HuH-7 (cell line): ENCODE measurements at regions not wholly inside any gene's neighbourhood (a gene's known extent, or its start where the extent isn't known, plus 50 kb on each side); places are given as distances from the start of the nearest gene placed in this dataset.
"Not testable (repeated sequence)": the region's sequence is repeated elsewhere in the genome, so short reads cannot be mapped to it uniquely, and the experiment has no call there.

Experiments
- DNase-seq: peaks from one replicate; pipeline ENCODE4 v3.0.0; 2011; ENCODE audit warnings: low spot score

DNA sequence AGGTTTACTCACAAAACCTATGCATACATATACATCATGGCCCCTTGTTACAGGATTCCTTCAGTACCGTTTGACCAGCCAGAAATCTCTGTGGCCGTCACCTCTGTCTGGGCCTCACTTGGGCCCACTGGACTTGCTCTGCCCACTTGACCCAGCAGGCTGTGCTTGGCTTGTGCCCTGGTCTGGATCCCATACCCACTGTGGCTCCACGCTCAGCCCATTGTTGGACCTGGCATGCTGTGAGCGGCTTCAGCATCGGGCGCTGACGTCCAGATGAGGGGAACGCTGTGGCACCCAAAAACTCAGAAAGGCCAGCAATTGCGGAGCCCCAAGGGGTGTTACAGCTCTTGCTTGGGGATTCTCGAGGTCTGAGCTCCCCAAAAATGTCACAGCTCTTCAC is 733.6 kb downstream of the PLOD2 start:
- DNase-seq = no peak

DNA sequence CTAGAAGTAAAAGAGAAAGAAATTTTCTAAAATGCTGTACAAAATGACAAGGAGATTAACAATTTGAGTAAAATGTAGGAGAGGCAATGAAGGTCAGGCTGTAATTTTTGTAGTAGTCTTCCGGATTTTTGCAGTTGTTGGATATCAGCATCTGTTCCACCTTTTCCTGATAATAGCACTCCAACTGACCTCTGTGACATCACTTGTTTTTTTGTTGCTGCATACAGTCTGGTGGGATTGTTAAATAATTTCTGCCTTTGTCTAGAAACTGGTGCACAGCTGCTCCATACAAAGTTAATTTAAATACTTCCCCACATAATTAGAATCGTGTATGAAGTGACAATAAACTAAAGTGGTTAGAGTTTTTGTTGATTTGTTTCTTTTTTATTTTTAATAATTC is 731.4 kb downstream of the PLOD2 start:
- DNase-seq = no peak

DNA sequence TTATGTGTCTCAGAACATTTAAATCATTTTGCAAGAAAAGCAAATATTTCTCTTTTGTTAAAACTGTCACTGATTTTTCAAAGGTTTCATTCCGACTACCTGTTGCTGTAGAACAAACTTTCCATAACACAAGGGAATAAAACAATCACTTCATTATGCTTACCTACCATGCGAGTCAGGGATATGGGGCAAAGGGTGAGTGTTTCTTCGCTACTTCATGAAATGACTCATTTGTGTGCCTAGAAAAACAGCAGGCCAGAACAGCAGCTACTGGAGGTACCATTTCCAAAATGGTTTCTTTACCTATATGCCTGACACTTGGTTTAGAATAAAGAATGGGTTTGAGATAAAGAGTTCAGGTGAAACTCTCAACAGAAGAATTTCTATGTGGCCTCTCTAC is 712.5 kb downstream of the PLOD2 start:
- DNase-seq = no peak

DNA sequence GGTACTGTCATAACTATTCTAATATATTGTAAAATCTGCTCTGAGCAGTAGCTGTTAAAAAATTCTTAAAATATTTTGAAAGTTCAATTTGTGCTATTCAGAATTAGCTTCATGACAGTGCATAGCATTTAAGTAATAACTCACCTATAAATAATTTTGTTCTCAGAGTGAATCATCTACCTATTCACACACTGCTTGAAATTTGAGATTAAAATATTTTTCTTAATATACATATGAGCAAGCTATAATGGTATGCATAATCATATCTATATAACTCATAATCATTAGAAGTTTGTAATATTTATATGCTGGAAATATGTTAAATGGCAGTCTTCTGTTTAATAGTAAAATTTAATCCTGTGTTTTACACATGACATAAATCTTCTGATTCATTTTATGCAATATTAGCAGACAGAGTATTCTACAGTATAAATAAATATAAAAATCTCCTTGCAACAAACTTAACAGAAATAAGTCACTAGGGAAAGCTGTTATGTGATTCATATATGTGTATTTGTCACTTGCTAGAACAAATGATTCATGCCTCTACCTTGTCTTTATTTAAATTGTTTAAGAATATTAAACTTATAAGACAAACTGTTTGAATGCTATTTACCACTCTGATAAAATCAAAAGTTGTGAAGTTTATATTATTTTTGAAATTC is 710.8 kb downstream of the PLOD2 start:
- no peak for DNase-seq

DNA sequence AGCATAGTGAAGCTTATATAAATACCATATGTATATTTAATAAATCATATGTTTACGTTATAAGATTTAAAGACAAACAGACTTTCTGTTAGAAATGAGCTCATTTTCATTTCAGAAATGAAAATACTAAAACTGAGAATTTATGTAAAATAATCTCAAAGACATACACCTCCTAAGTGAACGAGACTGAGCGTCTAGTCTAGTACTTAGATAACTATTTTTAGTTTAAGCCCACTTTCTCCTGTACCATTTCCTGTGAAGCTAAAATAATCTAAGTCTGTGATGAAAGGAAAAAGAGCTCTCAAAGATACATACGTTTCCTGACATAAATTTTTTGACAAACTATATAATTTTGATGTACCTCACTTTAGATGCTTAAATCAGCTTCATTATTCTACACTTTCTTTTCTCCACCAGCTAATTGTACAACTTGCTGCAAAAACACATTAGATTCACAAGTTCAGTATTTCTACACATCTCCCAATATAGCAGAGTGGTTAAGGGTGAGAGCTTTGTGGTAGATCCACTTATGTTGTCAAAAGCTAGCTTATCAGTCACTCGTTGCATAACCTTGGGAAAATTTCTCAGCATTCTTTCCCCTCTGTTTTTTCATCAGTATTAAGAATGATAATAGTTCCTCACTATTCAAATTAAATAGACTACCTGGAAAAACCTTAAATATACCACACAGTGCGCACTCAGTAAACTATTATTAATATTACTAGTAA is 703.0 kb downstream of the PLOD2 start:
- no peak for DNase-seq

DNA sequence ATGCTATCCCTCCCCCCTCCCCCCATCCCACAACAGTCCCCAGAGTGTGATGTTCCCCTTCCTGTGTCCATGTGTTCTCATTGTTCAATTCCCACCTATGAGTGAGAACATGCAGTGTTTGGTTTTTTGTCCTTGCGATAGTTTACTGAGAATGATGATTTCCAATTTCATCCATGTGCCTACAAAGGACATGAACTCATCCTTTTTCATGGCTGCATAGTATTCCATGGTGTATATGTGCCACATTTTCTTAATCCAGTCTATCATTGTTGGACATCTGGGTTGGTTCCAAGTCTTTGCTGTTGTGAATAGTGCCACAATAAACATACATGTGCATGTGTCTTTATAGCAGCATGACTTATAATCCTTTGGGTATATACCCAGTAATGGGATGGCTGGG is 701.3 kb downstream of the PLOD2 start:
- not testable (repeated sequence) for DNase-seq

DNA sequence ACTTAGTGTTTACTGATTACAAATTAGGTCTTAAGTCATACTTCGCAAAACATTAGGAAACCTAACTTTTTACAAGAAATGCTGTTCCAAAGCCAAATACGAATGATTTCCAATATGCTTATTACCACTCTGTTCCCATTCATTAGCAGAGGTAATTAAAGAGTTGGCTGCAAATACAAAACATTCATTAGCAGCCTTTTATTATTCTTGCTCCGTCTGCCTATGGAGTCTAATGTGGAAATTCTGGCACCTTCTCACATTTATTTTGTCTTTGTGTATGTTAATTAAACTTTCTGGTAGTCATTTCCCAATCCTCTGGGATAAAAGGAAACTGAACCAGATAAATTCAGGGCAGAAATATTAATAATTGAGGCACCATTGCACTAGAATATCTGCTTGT is 689.0 kb downstream of the PLOD2 start:
- no peak for DNase-seq

DNA sequence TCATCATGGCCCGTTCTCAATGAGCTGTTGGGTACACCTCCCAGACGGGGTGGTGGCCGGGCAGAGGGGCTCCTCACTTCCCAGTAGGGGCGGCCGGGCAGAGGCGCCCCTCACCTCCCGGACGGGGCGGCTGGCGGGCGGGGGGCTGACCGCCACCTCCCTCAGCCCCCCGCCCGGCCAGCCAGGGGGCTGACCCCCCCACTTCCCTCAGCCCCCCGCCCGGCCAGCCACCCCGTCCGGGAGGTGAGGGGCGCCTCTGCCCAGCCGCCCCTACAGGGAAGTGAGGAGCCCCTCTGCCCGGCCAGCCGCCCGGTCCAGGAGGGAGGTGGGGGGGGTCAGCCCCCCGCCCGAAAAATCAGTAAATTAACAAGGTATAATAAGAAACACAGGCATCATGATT is 678.2 kb downstream of the PLOD2 start:
- not testable (repeated sequence) for DNase-seq

DNA sequence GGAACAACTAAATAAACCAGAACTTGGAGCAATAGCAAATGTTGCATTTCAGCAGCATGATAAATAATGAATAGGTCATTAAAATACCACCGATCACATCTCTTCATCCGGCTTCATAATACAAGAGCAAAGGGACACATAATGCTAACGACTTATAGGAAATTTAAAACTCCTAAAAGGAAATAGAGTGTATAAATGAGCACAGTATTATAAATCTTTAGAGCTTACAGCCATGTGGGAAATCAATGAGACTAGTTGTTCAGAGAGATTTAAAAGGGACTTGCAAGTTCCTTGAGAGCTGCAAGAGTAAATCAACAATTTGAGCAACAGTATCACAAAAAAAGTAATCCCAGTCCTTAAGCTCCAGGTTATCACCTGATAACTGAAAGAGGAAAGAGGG is 677.0 kb downstream of the PLOD2 start:
- DNase-seq = no peak

DNA sequence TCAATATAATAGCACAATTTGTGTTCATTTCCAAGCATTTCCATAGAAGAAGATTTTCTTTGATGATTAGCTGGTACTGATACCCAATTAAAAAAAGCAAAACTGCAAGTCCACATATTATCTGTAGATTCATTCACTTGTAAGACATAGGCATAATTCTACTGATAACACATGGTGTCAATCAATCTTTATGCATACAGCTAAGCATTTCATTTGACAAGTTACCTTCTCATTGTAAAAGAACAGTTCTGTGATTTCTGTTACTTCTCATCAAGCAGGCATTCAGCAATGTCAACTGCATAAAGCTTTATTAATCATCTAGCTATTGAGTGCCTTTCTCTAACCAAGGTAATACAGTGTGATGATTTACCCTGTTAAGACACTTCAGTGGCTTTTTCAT is 672.0 kb downstream of the PLOD2 start:
- no peak for DNase-seq

DNA sequence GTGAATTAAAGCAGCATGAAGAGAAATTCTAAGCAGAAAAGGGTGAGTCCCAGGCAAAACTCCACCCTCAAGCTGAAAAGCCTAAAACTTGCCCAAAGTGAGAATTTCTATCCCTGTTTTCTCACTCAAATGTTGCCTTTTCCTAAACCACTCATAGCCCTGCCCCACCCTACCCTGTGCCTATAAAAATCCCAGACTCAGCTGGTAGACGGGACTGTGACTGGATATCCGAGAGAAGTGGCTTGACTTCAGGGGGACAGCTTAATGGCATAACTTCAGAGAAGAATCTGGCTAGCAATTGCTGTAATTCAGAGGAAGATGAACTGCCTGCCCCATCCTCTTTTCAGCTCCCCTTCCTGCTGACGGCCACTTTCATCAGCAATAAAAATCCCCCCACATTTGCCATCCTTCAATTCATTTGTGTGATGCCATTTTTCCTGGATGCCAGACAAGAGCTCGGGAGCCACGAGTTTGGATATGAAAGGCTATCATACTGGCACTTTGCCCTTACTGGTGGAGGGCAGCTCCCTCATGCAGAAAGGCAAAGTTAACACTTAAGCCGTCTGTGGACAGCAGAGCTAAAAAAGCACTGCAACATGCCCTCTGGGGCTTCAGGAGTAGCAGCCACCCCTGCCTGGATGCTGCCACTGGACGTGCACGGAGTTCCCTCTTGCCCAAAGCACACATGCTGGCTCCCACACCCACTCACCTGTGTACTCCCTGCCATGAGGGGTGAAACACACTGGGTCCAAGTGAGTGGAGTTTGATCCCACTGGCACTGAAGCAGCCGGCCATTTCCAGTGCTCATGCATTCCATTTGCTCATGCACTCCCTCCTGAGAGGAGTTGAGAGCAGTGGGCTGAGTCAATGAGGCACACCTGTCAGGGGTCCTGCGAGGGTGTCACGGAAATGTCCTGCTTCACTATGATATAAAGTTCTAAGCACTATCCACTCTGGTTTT is 670.6 kb downstream of the PLOD2 start:
- no peak for DNase-seq

DNA sequence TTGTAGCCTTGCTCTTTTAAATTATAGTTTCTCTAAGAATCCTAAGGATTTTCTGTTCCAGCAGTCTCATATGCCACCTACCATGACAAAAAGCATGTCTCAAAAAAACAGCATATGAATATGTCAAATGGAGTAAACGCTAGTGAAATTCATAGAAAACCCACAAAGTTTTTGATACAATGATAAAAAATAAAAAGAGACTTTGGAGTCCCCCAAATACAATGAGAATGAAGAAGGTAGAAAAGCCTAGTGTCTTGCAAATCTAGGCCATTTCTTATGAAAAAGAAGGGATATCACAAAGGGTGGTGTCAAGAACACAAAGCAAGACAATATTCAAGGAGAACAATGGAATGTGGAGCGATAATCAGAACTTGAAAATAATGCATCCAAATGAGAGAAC is 668.5 kb downstream of the PLOD2 start:
- no peak for DNase-seq

DNA sequence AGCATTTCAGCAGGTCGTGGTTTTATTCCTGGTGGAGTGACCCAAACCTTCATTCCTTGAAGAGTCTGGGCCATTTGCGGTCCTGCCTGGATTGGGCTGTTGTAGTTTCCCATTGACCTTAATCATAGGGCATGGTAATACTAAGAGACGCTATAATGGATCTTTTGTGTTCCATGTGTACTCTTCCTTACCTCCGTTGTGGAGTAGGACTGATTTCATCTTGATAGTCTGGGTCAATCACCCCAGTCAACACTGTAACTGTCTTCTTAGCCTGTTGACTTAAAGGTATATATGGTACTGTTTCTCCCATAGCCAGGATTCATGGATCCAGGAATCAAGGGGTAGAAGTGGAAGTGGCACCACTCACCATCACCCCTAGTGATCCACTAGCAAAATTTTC is 643.6 kb downstream of the PLOD2 start:
- DNase-seq = not testable (repeated sequence)

DNA sequence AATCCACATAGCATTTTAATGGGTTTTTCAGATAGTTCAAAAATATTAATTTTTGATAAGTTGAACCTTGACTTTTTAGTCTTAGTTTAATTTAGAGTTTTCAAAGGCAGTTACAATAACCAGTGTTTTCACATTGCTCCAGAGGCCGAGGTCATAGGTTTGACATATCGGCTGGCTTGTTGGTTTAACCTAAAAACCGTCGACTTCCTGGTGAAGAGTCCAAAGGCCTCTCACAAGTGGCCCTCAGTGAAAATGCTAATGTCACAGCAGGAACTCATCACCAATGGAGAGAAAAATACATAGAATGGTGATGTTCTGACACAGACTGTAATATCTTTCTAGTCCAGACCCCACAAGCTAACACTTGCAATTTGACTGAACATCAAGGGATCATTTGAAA is 642.3 kb downstream of the PLOD2 start:
- DNase-seq = peak; percentile 24

DNA sequence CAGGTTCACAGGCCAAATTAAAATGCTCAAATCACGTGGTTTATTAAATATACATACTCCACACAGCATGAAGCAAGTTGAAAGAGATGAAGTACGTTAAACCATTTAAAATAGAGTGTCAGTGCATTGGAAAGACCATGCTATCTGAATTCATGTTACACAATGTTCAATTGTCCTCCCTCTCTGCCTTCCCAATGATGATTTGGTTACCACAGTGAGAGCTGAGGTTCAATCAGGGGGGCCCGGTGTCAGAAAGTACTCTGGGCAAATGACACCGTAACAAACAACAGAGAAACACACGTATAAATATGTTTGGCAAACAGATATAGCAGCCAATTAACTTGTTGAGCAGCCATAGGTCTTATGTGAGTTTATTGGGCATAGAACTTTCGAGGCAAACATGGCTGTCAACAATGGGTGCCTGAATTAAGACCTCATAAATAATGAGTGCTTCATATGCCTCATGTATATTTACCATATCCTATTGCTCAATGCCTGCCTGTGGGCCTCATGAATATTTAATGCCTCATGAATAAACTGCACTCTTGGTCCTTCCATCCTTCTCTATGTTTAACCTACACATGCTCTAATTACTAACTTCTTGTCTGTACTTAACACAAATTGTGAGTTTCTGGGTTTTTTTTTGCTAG is 641.5 kb downstream of the PLOD2 start:
- no peak for DNase-seq

DNA sequence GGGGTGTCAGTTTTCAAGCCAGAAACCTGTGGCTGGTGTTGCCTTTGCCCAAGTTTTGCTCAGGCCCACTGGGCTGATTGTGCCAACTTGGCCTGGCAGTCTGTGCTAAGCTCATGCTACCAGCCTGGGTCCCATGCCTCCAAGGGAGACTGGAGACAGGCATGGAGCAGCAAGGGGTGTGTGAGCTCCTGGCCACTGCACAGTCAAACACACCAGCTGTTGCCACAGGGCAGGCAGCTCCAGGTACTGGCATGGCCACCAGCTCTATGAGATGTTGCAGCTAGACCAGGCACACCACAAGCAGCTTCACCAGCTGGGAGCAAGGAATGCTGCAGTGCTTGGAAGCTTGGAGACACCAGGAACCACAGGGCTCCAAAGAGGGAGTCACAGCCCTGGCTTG is 638.8 kb downstream of the PLOD2 start:
- DNase-seq = no peak

DNA sequence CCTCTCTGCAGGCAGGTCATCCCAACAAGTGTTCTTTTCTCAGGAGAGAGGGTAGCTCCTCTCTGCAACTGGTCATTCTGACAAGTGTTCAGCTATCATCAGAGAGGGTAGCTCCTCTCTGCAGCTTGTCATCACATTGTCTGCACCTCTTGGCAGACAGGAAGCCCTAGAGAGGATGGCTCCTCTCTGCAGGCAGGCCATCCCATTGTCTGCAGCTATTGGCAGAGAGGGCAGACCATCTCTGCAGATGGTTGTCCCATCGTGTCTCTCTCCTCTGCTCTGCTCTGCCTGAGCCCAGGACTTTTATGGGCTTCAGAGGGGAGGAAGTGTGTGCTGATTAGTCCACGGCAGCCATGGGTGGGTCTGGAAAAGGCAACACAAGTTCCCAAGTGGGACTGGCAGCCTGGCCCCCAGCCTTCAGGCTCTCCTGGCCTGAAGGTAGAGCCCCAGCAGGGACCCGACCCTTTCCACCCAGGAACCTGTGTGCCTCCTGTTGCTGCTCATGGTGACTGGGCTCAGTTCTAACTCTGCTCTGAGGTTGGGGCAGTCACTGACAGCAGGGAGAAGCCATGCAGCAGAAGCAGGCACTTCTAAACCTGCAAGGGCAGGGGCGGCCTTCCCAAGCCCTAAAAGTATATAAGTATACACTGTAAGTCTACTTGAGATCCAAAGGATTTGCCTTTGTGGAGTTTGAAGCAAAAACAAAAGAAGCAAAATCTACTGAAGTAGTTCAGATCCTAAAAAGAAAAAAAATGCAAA is 637.9 kb downstream of the PLOD2 start:
- no peak for DNase-seq

DNA sequence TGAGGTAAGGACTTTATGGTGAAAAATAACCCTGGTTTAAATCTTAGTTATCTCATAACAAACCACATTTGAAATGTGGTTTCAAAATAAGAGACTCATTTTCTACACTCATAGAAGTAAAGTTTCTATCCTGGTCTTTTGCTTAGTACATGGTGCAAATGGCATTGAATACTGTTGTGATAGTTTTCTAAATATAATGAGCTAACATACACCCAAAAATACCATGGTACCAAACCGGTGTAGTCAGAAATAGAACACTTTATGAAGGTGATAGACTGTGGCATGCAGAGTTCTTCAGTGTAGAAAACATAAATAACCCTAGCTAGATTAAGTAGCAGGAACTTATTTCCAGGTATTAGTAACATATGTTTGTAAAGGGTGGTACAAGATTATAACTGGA is 629.4 kb downstream of the PLOD2 start:
- DNase-seq = no peak

DNA sequence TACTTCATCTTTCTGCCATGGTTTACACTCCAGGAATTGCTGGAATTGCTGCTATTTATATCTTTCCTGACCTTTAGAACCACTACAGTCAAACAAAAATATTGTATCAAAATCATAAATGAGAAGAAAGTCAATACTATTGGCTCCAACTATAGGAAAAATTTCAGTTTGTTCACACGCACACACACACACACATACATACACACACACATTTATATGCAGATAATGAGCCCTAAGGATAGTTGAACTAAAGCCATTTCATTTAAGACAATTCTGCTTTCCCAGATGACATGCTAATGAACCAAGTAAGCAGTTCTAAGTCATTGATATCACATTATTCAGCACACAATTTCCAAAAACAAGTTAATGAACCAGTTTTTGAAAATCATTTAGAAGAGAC is 627.3 kb downstream of the PLOD2 start:
- DNase-seq = no peak

DNA sequence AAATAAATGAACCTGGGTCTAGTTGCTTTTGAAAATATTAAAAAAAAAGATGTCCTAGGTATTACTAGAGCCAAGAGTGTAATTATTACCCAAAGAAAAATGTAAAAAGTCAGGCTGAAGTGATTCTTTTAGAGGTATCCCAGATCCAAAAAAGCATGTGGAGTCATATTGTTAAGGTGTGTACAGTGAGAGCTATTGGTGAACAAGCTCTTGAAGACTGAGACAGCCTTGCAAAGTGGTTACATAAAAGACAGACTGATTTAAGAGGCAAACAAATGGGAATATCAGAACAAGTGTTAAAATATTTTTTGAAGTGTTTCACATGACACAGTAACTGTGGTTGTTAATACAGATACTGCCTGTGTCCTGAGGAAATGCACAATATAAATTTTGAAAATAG is 624.5 kb downstream of the PLOD2 start:
- no peak for DNase-seq

DNA sequence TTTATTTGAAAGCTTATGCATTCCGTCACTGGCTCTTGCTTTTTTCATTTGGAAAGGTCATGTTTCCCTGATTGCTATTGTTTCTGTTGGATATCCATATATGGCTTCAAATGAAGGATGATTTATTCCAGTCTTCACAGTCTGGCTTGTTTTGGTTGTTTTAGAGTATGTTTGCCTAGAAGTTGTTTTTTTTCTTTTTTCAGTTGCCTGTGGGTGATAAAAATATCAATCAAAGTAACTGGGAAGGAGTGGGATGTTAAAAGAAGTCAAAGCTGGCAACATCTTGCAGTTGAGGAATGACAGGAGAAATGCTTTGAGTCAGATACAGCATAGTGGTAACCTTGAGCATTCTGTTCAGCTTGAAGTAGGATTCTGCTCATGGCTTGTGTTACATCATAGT is 610.5 kb downstream of the PLOD2 start:
- DNase-seq = no peak

DNA sequence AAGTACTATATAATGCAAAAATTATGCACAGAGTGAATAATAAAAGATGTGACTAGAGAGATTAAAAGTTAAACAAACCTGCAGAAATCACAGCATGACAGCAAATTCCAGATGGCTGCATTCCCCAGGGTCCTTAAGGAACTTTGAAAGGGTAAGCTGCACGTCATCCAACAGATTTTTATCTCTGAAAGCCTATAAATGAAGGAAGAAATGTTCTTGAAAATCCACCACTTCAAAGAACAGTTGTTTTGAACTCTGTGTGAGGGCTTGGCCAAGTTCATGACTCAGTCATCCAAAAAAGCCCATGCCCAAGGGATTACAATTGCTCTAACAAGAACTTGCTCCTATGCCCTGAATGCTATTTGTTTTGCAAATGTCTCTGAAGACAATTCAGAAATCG is 603.6 kb downstream of the PLOD2 start:
- DNase-seq = no peak
